ENCODE measurements at regions not wholly inside any gene's neighbourhood (a gene's known extent, or its start where the extent isn't known, plus 50 kb on each side); places are given as distances from the start of the nearest gene placed in this dataset.
A peak's percentile ranks its signal among the peaks of the same experiment; 100 is the strongest.

DNA sequence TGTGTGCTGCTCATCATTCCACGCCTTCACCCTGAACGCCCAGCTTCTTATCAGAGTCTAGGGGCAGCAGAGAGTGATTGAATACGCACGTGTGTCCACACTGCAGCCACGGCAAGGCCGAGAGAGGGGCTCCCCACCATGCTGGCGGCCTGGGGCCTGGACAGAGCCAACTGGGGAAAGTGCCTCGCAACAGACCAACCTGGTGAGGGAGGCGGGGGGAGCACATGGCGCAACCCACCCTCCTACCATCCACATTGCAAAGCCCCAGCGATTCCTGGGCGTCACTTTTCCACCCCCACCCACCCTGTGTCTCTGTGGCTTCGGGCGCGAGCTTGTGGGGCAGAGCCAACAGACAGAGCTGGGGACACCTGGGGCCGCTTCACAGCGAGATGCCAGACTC lies 66.4 kb upstream of the DUSP22 start:
- DNase-seq (ENCODE audit: low read depth in 2 of 2), result no peak

DNA sequence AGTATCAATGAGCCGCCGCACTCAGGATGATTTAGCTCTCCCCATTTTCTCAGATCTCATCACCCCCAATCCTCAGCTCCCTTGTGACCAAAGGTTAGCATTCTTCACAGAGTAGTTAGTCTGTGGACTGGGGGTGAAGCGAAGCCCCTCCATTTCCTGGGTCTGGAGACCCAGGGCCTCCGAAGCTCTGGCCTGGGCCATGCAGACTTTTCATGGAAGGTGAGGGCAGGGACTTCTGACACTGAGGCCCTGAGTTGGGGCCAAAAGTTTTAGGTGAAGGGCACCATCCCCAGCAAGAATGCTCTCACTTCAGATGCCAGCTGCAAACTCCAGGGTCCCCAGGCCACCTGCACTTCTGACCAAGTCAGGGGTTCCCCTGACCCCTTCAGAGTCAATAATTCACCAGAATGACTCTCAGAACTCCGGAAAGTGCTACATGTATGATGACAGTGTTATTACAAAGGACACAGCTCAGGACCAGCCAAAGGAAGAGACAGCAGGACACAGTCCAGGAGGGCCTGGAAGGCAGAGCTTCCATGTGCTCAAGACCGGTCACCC lies 65.7 kb upstream of the DUSP22 start:
- no peak for DNase-seq (ENCODE audit: low read depth in 2 of 2)

DNA sequence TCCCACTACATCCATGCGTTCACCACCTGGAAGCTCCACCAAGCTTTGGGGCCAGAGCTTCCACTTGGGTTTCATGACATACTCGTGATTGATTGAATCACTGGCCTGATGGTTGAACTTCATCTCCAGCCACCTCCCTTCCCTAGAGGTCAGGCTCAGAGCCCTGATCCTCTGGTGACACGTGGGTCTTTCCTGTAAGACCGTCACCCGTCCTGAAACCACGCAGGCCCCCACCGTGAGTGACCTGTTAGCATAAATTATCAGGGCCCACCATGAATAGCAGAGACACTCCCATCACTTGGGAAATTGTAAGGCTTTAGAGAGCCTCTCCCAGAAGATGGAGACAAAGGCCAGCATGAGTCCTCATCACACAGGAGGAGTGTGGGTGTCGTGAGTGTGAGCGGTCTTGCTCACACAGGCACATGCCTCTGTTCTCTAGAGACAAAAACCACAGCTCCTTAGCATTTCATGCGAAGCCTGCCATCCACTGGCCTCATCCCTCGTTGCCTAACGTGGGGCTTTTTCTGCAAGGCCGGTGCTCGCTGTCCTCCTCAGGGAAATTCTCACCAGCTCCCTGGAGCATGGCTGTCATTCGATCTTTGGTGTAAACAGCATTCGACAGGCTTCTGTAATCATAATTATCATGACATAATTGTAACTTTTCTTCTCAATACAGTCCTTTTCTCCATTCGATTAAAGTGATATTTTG lies 65.1 kb upstream of the DUSP22 start:
- no peak for DNase-seq (ENCODE audit: low read depth in 2 of 2)

DNA sequence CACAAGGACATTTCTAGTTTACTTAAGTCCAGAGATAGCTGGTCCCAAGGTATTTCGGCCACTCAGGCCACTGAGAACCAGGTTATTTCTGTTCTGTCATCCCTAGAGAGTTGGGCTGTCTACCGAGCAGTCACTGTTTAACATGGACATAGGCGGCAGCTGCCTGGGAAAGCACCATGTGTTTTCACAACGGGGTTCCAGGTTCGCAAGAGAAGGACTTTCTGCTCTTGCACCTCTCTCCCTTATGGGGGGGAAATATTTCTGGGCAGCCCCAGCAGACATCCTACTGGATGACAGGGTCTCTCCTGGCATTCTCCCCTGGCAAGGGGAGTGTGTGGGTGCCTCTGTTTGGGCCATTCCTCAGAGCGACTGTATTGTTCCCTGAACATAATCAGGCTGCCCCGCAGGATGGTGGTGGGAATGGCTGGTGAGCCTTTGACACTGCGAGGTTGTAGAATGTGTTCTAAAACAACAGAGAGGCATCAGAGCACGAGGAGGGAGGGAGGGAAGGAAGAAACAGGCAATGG lies 64.4 kb upstream of the DUSP22 start:
- no peak for DNase-seq (ENCODE audit: low read depth in 2 of 2)

DNA sequence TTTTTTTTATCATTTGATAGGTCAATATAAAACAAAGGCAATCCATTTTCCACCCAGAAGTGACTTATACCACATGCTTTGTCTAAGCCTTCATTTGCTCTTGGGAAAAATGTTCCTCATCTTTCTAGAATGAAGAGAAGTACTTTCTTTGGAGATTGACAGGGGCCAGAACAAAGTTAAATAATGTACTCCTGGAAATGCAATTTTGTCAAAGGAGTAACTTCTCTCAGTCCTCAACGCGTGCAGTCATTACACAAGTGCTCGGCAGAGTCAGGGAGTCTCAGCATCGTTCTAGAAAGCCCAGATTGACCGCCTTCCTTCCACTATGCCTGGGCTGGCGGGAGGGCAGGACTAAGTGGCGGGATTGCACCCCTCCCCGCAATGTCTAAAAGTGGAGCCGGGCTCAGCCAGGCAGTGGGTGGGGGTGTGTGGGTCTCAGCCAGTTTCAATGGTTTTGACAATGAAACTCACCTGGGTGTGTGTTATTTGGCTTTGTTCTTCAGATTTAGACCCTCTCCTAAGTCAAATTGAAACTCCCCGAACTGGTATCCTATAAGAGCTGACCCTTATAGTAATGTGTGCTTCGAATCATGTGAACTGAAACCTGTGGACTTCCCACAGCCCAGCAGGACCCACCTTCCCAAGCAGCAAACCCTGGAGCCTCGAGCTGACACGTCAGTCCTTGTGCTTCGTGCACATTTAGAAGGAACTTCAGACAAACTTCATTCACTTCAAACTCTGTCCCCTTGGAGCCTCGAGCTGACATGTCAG lies 63.2 kb upstream of the DUSP22 start:
- no peak for DNase-seq (ENCODE audit: low read depth in 2 of 2)

DNA sequence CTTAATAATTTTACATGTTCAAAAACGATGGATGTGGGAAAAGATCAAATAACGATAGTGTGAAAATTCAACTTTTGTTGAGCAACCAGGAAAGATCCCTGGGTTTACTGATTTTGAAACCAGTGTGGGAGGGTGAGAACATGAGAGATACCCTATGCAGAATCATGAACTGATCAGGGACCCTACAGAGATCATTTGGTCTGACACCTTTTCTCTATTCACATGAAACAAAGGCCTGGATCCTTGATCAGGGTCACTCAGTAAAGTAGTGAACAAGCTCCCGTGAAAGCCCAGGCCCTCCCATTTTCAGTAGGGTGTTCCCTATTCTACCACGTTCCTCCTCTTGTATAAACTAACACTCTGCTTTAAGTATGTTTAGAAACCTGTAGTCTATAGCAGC lies 60.5 kb upstream of the DUSP22 start:
- no peak for DNase-seq (ENCODE audit: low read depth in 2 of 2)

DNA sequence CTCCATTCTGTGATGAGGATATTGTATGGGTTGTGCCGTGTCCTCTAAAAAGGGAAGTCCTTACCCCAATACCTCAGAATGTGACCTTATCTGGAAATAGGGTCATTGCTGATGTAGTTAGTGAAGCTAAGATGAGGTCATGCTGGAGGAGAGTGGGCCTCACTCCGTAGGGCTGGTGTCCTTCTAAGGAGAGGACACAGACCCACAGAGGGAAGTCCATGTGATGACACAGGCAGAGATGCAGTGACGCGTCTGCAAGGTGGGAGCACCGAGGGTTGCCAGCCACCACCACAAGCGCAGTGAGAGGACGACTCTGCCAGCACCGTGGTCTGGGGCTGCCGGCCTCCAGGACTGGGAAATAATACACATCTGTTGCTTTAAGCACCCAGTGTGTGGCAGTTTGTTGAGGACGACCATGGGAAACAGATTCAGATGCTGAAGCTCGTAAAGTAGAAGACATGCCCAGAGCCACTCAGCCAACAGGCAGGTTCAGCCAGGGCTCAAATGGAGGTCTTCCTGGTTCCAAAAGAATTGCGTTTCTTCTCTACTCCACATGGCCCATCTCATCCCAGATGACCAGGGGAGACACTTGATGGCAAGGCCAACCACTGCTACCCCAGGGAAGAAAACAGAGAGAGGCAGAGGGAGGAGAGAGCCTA lies 59.2 kb upstream of the DUSP22 start:
- no peak for DNase-seq (ENCODE audit: low read depth in 2 of 2)

DNA sequence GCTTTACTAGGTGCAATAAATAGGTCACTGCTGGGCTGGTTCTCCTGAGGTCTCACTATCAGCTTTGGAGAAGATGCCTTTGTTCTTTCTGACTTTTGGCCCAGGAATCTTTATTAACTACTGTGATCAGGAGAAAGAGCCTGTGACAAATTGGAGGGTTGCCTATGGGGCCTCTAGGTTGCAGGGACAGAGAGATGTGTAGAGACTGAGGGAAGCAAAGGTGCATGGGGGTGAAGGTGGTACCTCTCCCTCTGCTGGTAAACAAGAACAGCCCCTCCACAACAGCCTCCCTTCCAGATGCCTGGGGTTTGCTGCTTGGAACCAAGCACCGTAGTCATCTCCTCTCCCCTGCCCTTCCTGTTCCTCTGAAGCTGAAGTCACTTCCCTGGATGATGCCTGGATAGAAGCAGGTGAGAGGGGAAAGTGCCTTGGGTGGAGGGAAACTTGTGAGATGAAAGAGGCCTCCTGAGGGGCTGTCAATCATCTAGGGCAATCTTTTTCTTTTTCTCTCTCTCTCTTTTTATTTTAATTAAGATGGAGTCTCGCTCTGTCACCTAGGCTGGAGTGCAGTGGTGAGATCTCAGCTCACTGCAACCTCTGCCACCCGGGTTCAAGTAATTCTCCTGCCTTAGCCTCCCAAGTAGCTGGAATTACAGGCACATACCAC lies 57.4 kb upstream of the DUSP22 start:
- no peak for DNase-seq (ENCODE audit: low read depth in 2 of 2)

DNA sequence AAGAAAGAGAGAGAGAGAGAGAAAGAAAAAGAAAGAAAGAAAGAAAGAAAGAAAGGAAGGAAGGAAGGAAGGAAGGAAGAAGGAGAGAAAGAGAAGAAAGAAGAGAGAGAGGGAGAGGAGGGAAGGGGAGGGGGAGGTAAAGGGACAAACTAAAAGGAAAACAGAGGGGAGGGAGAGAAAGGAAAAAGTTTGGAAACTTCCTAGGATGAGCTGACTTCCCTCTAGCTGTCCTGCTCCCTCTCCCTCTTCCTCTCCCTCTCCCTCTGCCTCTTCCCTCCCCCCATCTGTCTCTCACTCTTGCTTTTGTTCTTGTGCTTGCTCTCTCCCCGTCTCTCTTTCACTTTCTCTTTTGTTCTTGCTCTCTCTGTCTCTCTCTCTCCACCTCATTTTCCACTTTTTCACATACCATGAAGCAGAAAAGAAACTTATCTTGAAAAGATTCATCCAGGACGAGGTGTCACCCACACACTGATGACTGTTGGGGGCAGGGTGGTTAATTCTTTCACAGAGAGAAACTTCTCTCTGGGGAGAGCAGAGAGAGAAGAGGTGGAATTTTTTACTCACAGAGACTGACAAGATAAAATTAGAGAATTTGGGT lies 56.4 kb upstream of the DUSP22 start:
- DNase-seq (ENCODE audit: low read depth in 2 of 2), result peak; percentile 48 to 62

DNA sequence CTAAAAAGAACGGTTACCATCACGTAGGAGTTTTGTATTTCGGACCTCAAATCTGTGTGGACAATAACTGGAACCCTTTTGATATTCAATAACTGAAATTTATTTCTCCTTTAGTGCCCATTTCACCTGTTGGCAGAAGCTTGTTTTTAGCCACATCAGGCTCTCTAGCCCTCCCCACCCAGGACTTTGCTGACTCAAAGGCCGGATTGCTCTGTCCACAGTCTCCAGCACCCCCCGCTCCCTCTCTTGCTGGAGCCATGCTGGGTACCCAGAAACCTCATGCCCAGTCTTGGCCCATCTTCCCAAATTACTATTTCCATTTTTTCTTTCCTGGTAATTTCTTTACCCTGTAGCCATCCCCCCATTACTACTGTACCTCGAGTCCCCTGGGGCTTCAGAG lies 55.8 kb upstream of the DUSP22 start:
- DNase-seq (ENCODE audit: low read depth in 2 of 2), result no peak

DNA sequence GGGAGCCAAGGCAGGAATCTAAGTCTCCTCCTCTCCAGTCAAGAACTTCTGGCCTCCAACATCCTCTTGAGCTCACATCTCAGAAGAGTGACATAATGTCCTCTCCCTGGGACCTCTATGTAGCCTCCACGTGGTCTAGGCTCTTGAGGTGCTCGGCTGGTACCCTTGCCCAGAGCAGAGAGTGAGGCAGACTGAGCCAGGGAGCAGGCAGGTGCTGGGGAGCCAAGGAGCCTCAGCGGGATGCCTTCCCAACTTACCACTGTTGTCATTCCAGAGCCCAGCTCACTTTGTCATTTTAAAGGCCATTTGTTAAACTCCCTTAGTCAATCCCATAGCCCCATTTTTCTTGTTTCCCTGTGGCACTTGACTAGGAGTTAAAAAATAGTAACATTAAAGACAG lies 52.1 kb upstream of the DUSP22 start:
- DNase-seq (ENCODE audit: low read depth in 2 of 2), result no peak

DNA sequence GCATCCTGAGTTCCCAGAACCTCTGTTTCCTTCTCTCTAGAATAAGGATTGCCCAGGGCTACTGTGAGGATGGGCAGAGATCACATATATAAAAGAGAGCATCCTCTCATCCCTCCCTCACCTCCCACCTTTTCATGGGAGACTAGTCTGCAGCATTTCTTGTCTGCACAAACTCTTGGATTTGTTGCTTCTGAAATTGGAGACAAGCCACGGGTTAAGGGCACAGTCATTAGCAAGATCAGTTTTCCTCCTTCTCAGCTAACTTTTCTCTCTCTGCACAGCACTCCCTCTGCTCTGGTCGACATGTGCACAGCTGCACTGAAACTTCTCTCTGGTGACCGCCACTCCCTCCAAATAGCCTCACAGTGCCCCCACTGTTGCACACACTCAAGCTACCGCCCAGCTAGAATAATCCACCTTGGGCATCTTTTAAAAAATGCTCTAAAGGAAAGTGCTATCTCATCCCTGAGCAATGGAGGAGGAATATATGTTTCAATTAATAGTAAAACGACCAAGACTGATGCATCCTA lies 50.9 kb upstream of the DUSP22 start:
- DNase-seq (ENCODE audit: low read depth in 2 of 2), result no peak

All from stimulated activated CD4-positive, alpha-beta T cell treated with anti-CD3 and anti-CD28 coated beads, Interleukin-12 subunit alpha, Interleukin-12 subunit beta, amount 100 ng/mL, for 24 hours (primary cell).